Peyer's patch (tissue), 4 donors: ENCODE measurements at regions not wholly inside any gene's neighbourhood (a gene's known extent, or its start where the extent isn't known, plus 50 kb on each side); places are given as distances from the start of the nearest gene placed in this dataset.

Experiments
- CTCF ChIP-seq, 6 experiments: fragments of 450-650 bp in 4 of 6; fragments of 200-600 bp in 2 of 6; sonication (generic) in 1 of 6; IDR thresholded peaks; one replicate each; pipeline ENCODE4 v1.5.1; 2017 to 2019; ENCODE audit warnings: antibody characterized with exemption in 6 of 6, mild to moderate bottlenecking in 3 of 6, moderate library complexity in 1 of 6
- POLR2A ChIP-seq, 2 donors: fragments of 450-650 bp; IDR thresholded peaks; one replicate each; pipeline ENCODE4 v1.5.1; 2017; ENCODE audit warnings: antibody characterized with exemption in 2 of 2, mild to moderate bottlenecking in 2 of 2, moderate library complexity in 2 of 2

DNA sequence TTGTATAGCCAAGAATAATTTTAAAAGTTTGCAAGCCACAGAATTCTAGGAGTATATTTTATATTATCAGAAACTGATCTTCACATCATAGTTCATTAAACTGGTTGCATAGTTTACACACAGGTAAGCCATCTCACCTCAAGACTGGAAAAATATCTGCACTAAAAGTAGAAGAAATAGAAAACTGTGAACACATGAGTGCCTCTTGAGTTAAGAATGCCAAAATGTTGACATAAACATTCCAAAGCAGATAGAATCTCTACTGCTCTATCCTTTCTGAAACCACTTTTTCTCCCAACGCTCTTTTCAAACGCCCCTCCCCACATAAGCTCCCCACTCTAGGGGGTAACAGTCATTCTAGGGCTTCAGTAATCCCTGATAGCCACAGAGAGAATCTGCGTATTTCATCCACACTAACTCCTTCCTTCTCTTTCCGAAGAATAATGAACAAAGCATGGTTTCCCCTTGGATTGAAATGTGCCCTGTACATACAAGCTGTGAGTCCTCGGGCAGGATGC lies 201.5 kb downstream of the IRS2 start:
- TF ChIP-seq POLR2A (IDR thresholded peaks at IDR 0.05) (no peak), CTCF (IDR thresholded peaks at IDR 0.05) (no peak)
